C4-2B (cell line): ENCODE measurements at regions not wholly inside any gene's neighbourhood (a gene's known extent, or its start where the extent isn't known, plus 50 kb on each side); places are given as distances from the start of the nearest gene placed in this dataset.

Source experiments
- H3K27ac ChIP-seq: fragments of 450-650 bp; 2 replicates; pipeline ENCODE4 v1.5.1; 2017
- CTCF ChIP-seq: fragments of 450-650 bp; conservative IDR thresholded peaks from 2 replicates; pipeline ENCODE4 v1.5.1; 2017; ENCODE audit warnings: mild to moderate bottlenecking
- ZFX ChIP-seq: fragments of 450-650 bp; IDR thresholded peaks from 2 replicates; pipeline ENCODE4 v1.6.1; 2017

- no peak for TF ChIP-seq CTCF
- no peak for TF ChIP-seq ZFX
- no peak overlapping the region for H3K27ac ChIP-seq
Measured at GRCh38 chr6:139639507-139639906, 265.1 kb upstream of the CITED2 start.

GRCh38 chr6:139638179-139638941 lies 263.9 kb upstream of the CITED2 start:
- no peak overlapping the region for H3K27ac ChIP-seq
- no peak for TF ChIP-seq ZFX
- no peak for TF ChIP-seq CTCF

DNA sequence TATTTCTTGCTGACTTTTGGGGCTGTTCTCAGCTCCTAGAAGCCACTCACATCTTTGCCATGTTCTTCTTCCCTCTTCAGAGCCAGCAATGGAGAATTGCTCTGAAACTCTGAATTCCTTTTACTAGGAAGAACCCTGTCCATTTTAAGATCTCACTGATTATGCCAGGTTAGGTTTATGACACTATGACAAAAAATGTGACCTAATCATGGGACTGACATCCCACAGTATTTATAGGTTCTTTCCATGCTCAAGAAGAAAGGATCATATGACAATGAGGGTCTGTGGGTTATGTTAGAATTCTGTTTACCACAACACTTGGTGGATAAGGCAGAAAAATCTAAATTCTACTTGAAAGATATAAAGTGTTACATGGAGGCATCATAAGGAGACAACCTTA lies 263.3 kb upstream of the CITED2 start:
- TF ChIP-seq ZFX (no peak), CTCF (no peak)
- H3K27ac ChIP-seq, result no peak overlapping the region

DNA sequence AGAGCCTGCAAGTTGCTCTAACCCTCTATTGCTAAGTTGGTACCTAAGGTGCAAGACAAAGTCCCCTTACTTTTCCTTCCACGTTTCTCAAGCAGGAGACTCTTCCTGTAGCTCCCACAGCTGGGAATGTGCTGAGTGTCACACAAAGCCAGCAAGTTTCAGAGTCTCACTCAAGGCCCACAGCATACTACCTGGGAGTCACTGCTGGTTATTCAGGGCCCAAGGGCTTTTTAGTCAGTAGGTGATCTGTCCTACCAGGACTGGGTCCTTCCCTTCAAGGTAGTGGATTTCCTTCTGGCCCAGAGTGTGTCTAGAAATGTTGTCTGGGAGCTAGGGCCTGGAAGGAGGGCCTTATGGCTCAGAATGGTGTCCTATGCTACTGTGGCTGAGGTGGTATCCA lies 261.9 kb upstream of the CITED2 start:
- TF ChIP-seq ZFX (no peak), CTCF (no peak)
- no peak overlapping the region for H3K27ac ChIP-seq

DNA sequence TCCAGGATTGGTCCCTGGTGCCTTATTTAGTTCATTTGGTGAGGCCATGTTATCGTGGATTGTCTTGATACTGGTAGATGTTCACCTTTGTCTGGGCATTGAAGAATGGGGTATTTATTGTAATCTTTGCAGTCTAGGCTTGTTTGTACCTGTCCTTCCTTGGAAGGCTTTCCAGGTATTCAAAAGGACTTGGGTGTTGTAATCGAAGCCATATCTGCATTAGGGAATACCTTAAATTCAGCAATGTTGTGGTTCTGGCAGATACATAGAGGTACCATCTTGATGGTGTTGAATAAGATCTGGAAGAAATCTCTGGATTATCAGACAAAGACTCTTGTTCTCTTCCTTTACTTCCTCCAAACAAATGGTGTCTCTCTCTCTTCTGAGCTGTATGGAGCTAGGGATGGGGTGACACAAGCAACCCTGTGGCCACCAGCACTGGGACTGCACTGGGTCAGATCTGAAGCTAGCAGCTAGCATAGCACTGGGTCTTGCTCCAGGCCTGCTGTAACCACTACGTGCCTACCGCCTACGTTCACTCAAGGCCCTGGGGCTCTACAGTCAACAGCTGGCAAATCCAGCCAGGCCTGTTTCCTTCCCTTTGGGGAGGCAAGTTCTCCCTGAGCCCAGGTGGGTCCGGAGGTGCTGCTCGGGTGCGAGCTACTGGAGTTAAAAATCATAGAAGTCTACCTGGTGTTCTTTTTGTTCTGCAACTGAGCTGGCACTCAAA lies 261.1 kb upstream of the CITED2 start:
- TF ChIP-seq ZFX (no peak), CTCF (no peak)
- H3K27ac ChIP-seq, result no peak overlapping the region

DNA sequence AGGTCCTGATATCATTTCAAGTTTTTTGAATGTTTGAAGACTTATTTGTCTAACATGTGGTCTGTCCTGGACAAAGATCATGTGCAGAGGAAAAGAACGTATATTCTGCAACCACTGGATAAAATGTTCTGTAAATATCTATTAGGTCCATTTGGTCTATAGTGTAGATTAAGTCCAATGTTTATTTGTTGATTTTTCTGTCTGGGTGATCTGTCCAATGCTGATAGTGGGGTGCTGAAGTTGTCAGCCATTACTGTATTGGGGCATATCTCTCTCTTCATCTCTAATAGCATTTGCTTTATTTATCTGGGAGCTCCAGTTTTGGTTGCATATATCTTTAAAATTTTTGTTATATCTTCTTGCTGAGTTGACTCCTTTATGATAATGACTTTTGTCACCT lies 258.4 kb upstream of the CITED2 start:
- TF ChIP-seq ZFX, result no peak
- TF ChIP-seq CTCF, result no peak
- H3K27ac ChIP-seq, result no peak overlapping the region

- TF ChIP-seq ZFX (no peak), CTCF (no peak)
- H3K27ac ChIP-seq, result no peak overlapping the region
Measured at GRCh38 chr6:139628270-139628669, 253.8 kb upstream of the CITED2 start.
